GM19455 (cell line): ENCODE measurements at regions not wholly inside any gene's neighbourhood (a gene's known extent, or its start where the extent isn't known, plus 50 kb on each side); places are given as distances from the start of the nearest gene placed in this dataset.

Source experiments
- ATAC-seq: cut with Tn5 transposase; IDR thresholded peaks from one replicate; pipeline ENCODE4 v1.9.1; 2021; ENCODE audit not compliant: unreplicated experiment

- no peak for ATAC-seq
Measured at GRCh38 chr3:148128136-148128535, 569.6 kb upstream of the AGTR1 start.

GRCh38 chr3:148131990-148132638, 565.6 kb upstream of the AGTR1 start:
- ATAC-seq, result no peak

- ATAC-seq, result no peak
Measured at GRCh38 chr3:148136816-148137215, 560.9 kb upstream of the AGTR1 start.

GRCh38 chr3:148146241-148146640, 551.5 kb upstream of the AGTR1 start:
- ATAC-seq, result no peak

GRCh38 chr3:148146947-148147826, 550.5 kb upstream of the AGTR1 start:
- ATAC-seq, result no peak

GRCh38 chr3:148147903-148148302, 549.8 kb upstream of the AGTR1 start:
- ATAC-seq, result no peak

GRCh38 chr3:148149556-148149955, 548.1 kb upstream of the AGTR1 start:
- no peak for ATAC-seq

- ATAC-seq, result no peak
Measured at GRCh38 chr3:148150141-148150540, 547.6 kb upstream of the AGTR1 start.

GRCh38 chr3:148158210-148158609, 539.5 kb upstream of the AGTR1 start:
- ATAC-seq, result no peak

GRCh38 chr3:148162132-148162531, 535.6 kb upstream of the AGTR1 start:
- no peak for ATAC-seq

- no peak for ATAC-seq
Measured at GRCh38 chr3:148168347-148168746, 529.4 kb upstream of the AGTR1 start.

- no peak for ATAC-seq
Measured at GRCh38 chr3:148173851-148174250, 523.9 kb upstream of the AGTR1 start.

- ATAC-seq, result no peak
Measured at GRCh38 chr3:148175214-148175613, 522.5 kb upstream of the AGTR1 start.

GRCh38 chr3:148178503-148178902, 519.2 kb upstream of the AGTR1 start:
- ATAC-seq, result no peak

- ATAC-seq, result no peak
Measured at GRCh38 chr3:148184798-148185197, 512.9 kb upstream of the AGTR1 start.

- ATAC-seq, result no peak
Measured at GRCh38 chr3:148186881-148187280, 510.8 kb upstream of the AGTR1 start.

GRCh38 chr3:148187296-148187695, 510.4 kb upstream of the AGTR1 start:
- no peak for ATAC-seq

- ATAC-seq, result no peak
Measured at GRCh38 chr3:148190441-148190990, 507.2 kb upstream of the AGTR1 start.

- no peak for ATAC-seq
Measured at GRCh38 chr3:148191966-148192365, 505.7 kb upstream of the AGTR1 start.

- ATAC-seq, result no peak
Measured at GRCh38 chr3:148197061-148197460, 500.6 kb upstream of the AGTR1 start.

- ATAC-seq, result no peak
Measured at GRCh38 chr3:148202386-148202785, 495.3 kb upstream of the AGTR1 start.
